CD4-positive, alpha-beta T cell (primary cell): ENCODE measurements at regions not wholly inside any gene's neighbourhood (a gene's known extent, or its start where the extent isn't known, plus 50 kb on each side); places are given as distances from the start of the nearest gene placed in this dataset.

Experiments used
- ATAC-seq: fragments of 200-7000 bp; cut with Tn5 transposase; one replicate; pipeline ENCODE4 v1.10.0; 2022; ENCODE audit warnings: mild to moderate bottlenecking; ENCODE audit not compliant: poor library complexity
- CTCF ChIA-PET: fragments of 350-600 bp; sonication (Branson Sonifier 250); formaldehyde crosslinking; loops from one replicate; lab custom pipeline; 2021; ENCODE audit warnings: antibody characterized with exemption, inconsistent platforms; lab: Charles Lee
- POLR2A ChIA-PET: fragments of 350-600 bp; sonication (Branson Sonifier 250); formaldehyde crosslinking; loops from one replicate; lab custom pipeline; 2021; ENCODE audit warnings: antibody characterized with exemption, inconsistent platforms; lab: Charles Lee
- DNase-seq, 14 experiments: peaks; one replicate each; pipeline ENCODE4 v3.0.0-alpha.2; 2013 to 2020; ENCODE audit warnings: mixed read lengths in 2 of 14
- H3K27ac ChIP-seq, 2 donors: one replicate each; pipeline versions ENCODE4 v1.5.1 to v1.7.0; 2013; ENCODE audit warnings: low read length in 2 of 2, low read depth in 1 of 2, mild to moderate bottlenecking in 1 of 2
- H3K27me3 ChIP-seq, 2 experiments: 1 replicate in 1 of 2; 2 replicates in 1 of 2; pipeline versions ENCODE4 v1.6.1 to v1.7.0; 2013; ENCODE audit warnings: low read length in 2 of 2, control low read depth in 1 of 2, mild to moderate bottlenecking in 1 of 2, moderate library complexity in 1 of 2; ENCODE audit not compliant: insufficient read depth in 2 of 2, control insufficient read depth in 1 of 2
- H3K36me3 ChIP-seq: one replicate; pipeline ENCODE4 v1.6.1; 2013; ENCODE audit warnings: low read length, control low read depth; ENCODE audit not compliant: insufficient read depth
- H3K4me1 ChIP-seq: one replicate; pipeline ENCODE4 v1.6.1; 2013; ENCODE audit warnings: low read length, control low read depth; ENCODE audit not compliant: insufficient read depth
- H3K4me3 ChIP-seq: one replicate; pipeline ENCODE4 v1.5.1; 2013; ENCODE audit warnings: mild to moderate bottlenecking, low read length, moderate library complexity
- H3K9me3 ChIP-seq, 2 experiments: 1 replicate in 1 of 2; 2 replicates in 1 of 2; pipeline versions ENCODE4 v1.6.1 to v1.7.0; 2013; ENCODE audit warnings: low read length in 2 of 2, mild to moderate bottlenecking in 2 of 2, control low read depth in 1 of 2, moderate library complexity in 1 of 2; ENCODE audit not compliant: control insufficient read depth in 1 of 2, insufficient read depth in 1 of 2
- H3K27ac Mint-ChIP-seq: one replicate; pipeline ENCODE4 v1.8.0; 2020; ENCODE audit warnings: mixed read lengths
- H3K27me3 Mint-ChIP-seq: one replicate; pipeline ENCODE4 v1.8.0; 2021; ENCODE audit warnings: mixed read lengths
- H3K36me3 Mint-ChIP-seq: one replicate; pipeline ENCODE4 v1.8.0; 2021; ENCODE audit warnings: low read depth, mixed read lengths
- H3K4me1 Mint-ChIP-seq: one replicate; pipeline ENCODE4 v1.8.0; 2021; ENCODE audit warnings: low read depth, mixed read lengths
- H3K4me3 Mint-ChIP-seq: one replicate; pipeline ENCODE4 v1.8.0; 2020; ENCODE audit warnings: mild to moderate bottlenecking, mixed read lengths
- H3K9me3 Mint-ChIP-seq: one replicate; pipeline ENCODE4 v1.8.0; 2020; ENCODE audit warnings: mixed read lengths
- intact Hi-C, 2 experiments: fragments of 100-400 bp; cut with DNase I in 1 of 2; cut with micrococcal nuclease in 1 of 2; formaldehyde crosslinking; loops; one replicate each; pipeline versions ENCODE4 v1.15.1 to v1.9.0; 2023 to 2025; cut with DNase I, micrococcal nuclease
- TF ChIP-seq, protein P1 (sequence below): fragments of 200-600 bp; IDR thresholded peaks from one replicate; pipeline ENCODE4 v1.8.0; 2022; ENCODE audit warnings: antibody characterized with exemption, mild to moderate bottlenecking

DNA sequence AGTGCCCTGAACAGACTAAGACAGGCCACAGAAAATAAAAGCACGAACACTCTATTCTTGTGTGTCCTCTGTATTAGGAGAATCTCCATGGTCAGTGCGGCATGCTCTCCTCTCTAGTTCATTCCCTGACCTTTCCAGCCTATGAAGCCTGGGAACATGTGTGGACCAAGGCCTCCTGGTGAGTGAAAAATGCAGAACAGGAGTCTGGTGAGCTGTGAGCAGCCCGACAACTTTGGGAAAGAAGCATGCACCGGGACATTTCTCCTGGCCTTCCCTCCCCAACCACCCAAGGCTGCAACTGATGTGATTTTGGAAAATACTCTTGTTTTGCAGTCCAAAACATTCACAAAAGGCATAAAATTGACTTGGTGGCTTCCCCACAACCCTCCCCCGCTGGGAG lies 878.3 kb upstream of the ID2 start:
- intact Hi-C loops: no loop called here
- Histone ChIP-seq H3K4me1 (no peaks in the 10 kb centered on the region), H3K4me3 (no peak overlapping the region), H3K9me3 (peaks cover 7 to 14% of the 10 kb centered on the region in 2 experiments), H3K27me3 (no peaks in the 10 kb centered on the region), H3K36me3 (no peaks in the 10 kb centered on the region), H3K27ac (no peak overlapping the region)
- ChIA-PET POLR2A (no interaction called here), CTCF (no interaction called here)
- TF ChIP-seq, protein P1, sequence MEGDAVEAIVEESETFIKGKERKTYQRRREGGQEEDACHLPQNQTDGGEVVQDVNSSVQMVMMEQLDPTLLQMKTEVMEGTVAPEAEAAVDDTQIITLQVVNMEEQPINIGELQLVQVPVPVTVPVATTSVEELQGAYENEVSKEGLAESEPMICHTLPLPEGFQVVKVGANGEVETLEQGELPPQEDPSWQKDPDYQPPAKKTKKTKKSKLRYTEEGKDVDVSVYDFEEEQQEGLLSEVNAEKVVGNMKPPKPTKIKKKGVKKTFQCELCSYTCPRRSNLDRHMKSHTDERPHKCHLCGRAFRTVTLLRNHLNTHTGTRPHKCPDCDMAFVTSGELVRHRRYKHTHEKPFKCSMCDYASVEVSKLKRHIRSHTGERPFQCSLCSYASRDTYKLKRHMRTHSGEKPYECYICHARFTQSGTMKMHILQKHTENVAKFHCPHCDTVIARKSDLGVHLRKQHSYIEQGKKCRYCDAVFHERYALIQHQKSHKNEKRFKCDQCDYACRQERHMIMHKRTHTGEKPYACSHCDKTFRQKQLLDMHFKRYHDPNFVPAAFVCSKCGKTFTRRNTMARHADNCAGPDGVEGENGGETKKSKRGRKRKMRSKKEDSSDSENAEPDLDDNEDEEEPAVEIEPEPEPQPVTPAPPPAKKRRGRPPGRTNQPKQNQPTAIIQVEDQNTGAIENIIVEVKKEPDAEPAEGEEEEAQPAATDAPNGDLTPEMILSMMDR: no peak
- DNase-seq (no peak), ATAC-seq (no peak)
- no peaks in the 10 kb centered on the region for H3K4me1 Mint-ChIP-seq
- H3K4me3 Mint-ChIP-seq: no peak overlapping the region
- no peaks in the 10 kb centered on the region for H3K9me3 Mint-ChIP-seq
- no peaks in the 10 kb centered on the region for H3K27me3 Mint-ChIP-seq
- H3K36me3 Mint-ChIP-seq: no peaks in the 10 kb centered on the region
- H3K27ac Mint-ChIP-seq: no peak overlapping the region

DNA sequence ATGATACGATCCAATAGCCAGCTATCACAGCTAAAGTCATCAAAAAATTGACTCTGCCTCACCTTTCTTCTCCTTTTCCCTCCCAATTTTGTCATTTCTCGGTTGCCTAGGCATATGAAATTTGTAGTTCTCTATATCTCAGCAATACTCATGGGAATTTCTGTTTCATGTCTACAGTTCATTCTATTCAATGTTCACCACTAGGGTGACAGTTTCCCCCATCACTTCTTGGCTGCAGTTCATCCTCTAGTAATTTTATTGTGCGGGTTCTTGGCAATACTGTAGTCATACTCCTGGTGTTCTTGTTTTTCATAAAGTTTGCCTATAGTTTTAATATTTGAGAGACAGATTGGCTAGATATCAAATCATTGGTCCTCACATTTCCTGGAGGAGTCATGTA lies 872.2 kb upstream of the ID2 start:
- CTCF ChIA-PET: no interaction called here
- H3K9me3 ChIP-seq: no peaks in the 10 kb centered on the region
- no peaks in the 10 kb centered on the region for H3K36me3 ChIP-seq
- POLR2A ChIA-PET: no interaction called here
- Mint-ChIP-seq H3K4me3 (no peak overlapping the region), H3K9me3 (peaks cover under 1% of the 10 kb centered on the region), H3K4me1 (no peaks in the 10 kb centered on the region), H3K27me3 (no peaks in the 10 kb centered on the region), H3K27ac (no peak overlapping the region), H3K36me3 (no peaks in the 10 kb centered on the region)
- no peak for ATAC-seq
- H3K4me3 ChIP-seq: no peak overlapping the region
- intact Hi-C loops: no loop called here
- no peak overlapping the region for H3K27ac ChIP-seq
- no peaks in the 10 kb centered on the region for H3K27me3 ChIP-seq
- no peak for DNase-seq
- TF ChIP-seq, protein P1: no peak
- no peaks in the 10 kb centered on the region for H3K4me1 ChIP-seq

DNA sequence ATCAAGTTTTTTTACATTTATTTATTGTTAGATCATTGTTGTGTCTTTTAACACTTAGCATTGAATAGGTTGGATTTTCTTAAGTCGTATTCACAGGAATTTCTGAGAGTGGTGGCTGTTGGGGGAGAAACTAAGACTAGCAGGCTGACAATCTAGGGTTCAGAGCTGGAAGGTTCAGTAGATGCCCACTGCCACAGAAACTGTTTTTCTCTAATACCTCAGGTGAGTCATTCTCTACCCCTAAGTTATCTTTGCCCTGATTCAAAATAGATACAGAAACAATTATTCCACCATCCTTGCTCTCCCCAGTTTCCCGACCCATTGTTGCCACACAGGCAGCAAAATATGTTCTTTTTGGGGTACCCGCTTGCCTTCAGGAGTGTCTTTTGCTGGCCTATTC lies 870.8 kb upstream of the ID2 start:
- intact Hi-C loops: no loop called here
- DNase-seq (no peak), ATAC-seq (no peak)
- Histone ChIP-seq H3K36me3 (no peaks in the 10 kb centered on the region), H3K27ac (no peak overlapping the region), H3K27me3 (no peaks in the 10 kb centered on the region), H3K4me3 (no peak overlapping the region), H3K4me1 (no peaks in the 10 kb centered on the region), H3K9me3 (no peaks in the 10 kb centered on the region)
- Mint-ChIP-seq H3K27ac (no peak overlapping the region), H3K4me1 (no peaks in the 10 kb centered on the region), H3K27me3 (no peaks in the 10 kb centered on the region), H3K4me3 (no peak overlapping the region), H3K36me3 (no peaks in the 10 kb centered on the region), H3K9me3 (peaks cover 2% of the 10 kb centered on the region)
- TF ChIP-seq, protein P1: no peak
- POLR2A ChIA-PET: no interaction called here
- CTCF ChIA-PET: no interaction called here
